K562 (cell line): ENCODE measurements at regions not wholly inside any gene's neighbourhood (a gene's known extent, or its start where the extent isn't known, plus 50 kb on each side); places are given as distances from the start of the nearest gene placed in this dataset.

Experiments
- ARID3B ChIP-seq: fragments of 250-450 bp; sonication (Bioruptor Pico); IDR thresholded peaks from 2 replicates; pipeline ENCODE4 v1.4.0; 2020; ENCODE audit warnings: borderline replicate concordance
- FOXO4 ChIP-seq: fragments of 450-650 bp; formaldehyde crosslinking; IDR thresholded peaks from 2 replicates; pipeline ENCODE4 v1.4.0; 2020; ENCODE audit warnings: mild to moderate bottlenecking, moderate library complexity
- MAFF ChIP-seq: IDR thresholded peaks from 2 replicates; pipeline ENCODE4 v1.6.1; 2012; ENCODE audit warnings: low read length, improper control_type of control experiment
- MGA ChIP-seq: fragments of 450-650 bp; IDR thresholded peaks from 2 replicates; pipeline ENCODE4 v1.6.1; 2016; ENCODE audit warnings: mild to moderate bottlenecking, moderate library complexity
- NFIX ChIP-seq: fragments of 250-450 bp; sonication (Bioruptor Pico); IDR thresholded peaks from 2 replicates; pipeline ENCODE4 v1.4.0; 2020; ENCODE audit warnings: low read depth, mild to moderate bottlenecking, moderate library complexity
- RNF219 ChIP-seq: fragments of 250-450 bp; sonication (Bioruptor Pico); IDR thresholded peaks from 2 replicates; pipeline ENCODE4 v1.5.0; 2022; ENCODE audit warnings: mild to moderate bottlenecking
- SFPQ ChIP-seq: fragments of 200-400 bp; formaldehyde crosslinking; IDR thresholded peaks from 2 replicates; pipeline ENCODE4 v1.6.1; 2017; ENCODE audit warnings: mild to moderate bottlenecking, low read depth, low read length, moderate library complexity
- TCF7L2 ChIP-seq: fragments of 150-350 bp; IDR thresholded peaks from 2 replicates; pipeline ENCODE4 v1.6.1; 2016; ENCODE audit warnings: low read depth, mild to moderate bottlenecking, low read length, moderate library complexity
- ZNF584 ChIP-seq: fragments of 200-800 bp; sonication (Bioruptor generic); IDR thresholded peaks from 2 replicates; pipeline ENCODE4 v1.6.1; 2016; ENCODE audit warnings: low read depth, mild to moderate bottlenecking, missing genetic modification characterization, missing compliant biosample characterization

- no peak for TF ChIP-seq ARID3B
- no peak for TF ChIP-seq MGA
- no peak for TF ChIP-seq FOXO4 (CRISPR knock-in tag)
- TF ChIP-seq TCF7L2, result no peak
- TF ChIP-seq ZNF584 (CRISPR knock-in tag), result no peak
- no peak for TF ChIP-seq RNF219
- no peak for TF ChIP-seq NFIX (CRISPR knock-in tag)
- TF ChIP-seq MAFF, result peak; percentile 34; the same call in 1 of the 2 replicates
- TF ChIP-seq SFPQ, result no peak
These were observed 483.9 kb downstream of the PTH2R start (continued) for GRCh38 chr2:208890486-208890885.
